HG03045 (cell line): ENCODE measurements at regions not wholly inside any gene's neighbourhood (a gene's known extent, or its start where the extent isn't known, plus 50 kb on each side); places are given as distances from the start of the nearest gene placed in this dataset.

Source experiments
- ATAC-seq: cut with Tn5 transposase; IDR thresholded peaks from one replicate; pipeline ENCODE4 v1.9.1; 2021; ENCODE audit warnings: mild to moderate bottlenecking, moderate library complexity; ENCODE audit not compliant: unreplicated experiment

DNA sequence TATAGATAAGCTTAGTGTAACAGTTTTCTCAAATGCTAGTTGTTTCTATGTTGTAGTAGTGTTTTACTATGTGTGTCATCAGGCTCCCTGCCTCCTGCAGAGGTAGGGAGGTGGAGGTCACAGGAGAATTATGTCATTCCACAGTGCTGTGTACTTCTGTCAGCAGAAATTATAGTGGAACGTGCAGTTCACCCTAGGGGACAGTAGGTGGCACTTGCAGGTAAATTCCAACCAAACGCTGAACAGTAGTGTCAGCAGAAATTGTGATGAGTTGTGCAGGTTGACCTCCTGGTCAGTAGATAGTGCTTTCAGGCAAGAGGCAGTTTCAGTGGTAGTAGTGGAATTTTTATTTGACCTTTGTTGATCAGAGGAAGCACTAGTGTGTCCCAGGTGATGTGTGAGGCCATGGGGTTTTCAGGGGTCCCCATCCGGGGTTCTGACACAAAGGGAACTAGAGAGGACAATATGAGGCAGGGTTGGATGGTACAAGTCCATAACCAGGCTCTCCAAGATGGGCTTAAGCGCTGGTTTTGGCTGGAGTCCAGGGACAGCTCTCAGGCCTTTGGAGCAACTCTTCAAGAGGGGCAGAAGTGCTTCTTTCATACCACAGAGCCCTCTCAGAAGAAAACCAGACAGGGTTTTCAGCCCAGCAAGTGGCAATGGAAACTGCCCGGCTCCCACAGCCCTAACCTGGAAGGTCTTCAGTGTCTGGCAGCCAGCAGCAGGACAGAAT is 402.9 kb downstream of the CYLC2 start:
- ATAC-seq, result peak; percentile 92

DNA sequence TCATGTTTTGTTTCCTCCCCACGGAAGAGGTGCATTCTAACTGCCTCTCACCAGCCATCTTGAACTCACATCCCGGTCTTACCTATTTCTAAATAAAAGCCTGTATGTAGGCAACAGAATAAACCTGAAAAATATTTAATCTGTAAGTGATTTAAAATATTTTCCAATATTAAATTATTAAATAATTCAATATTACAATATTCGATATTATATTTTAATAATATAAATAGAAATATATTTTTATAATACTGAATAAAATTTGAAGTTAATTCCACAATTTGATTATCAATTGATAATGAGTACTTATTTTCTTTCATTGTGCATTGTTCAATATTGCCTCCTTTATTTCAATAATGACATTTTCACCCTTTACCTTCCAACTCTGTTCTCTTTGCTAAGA is 404.4 kb downstream of the CYLC2 start:
- no peak for ATAC-seq

DNA sequence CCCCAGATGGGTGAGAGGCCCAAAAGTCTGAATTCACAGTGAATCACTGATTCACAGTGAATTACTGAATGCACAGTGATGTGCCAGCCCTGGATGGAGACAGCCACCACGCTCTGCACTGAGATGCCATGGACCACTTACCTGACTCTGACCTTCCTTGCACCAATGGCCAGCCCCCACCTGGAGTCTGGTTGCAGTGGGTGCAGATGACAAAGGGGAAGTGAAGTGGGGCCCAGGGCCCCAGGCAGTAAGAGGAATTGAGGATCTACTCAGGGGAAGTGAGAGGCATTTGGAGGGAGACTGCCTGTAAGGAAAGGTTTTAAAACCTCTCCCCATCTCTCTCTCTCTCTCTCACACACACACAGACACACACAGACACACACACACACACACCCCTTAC is 412.1 kb downstream of the CYLC2 start:
- no peak for ATAC-seq

DNA sequence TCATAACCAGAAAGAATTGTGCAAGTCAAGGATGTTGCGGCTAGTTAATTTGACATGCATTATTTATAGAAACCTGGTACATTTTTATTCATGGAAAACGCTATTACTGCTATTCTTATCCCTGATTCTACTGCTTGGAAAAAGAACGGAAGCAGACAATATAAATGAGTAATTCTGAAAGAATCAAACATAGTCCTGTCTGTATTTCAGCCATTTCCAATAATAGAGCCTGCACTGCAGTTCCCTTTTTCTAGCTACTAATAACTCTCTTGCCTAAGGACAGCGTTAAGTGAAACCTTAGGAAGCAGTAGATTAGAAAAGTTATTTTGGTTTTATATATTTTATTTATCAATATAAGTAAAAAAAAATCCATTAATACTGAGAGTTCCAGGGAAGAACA is 414.9 kb downstream of the CYLC2 start:
- no peak for ATAC-seq

DNA sequence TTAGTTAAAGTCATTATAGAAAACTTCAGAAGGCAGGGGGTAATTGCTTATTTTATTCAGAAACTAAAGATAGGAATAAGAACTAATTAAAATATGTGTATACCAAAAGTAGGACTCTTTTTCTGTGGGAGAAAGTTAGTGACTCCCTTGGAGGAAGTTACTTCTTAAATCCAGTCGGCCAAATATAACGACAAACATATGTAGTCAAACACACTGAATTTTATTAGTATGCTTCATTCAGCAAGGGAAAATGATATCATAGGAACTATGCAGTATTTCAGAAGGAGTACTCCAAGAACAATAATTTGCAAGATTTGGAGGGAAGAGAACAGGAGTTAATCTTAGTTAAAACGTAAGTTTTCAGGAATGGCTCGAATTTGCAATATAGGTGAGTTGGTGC is 432.6 kb downstream of the CYLC2 start:
- no peak for ATAC-seq

DNA sequence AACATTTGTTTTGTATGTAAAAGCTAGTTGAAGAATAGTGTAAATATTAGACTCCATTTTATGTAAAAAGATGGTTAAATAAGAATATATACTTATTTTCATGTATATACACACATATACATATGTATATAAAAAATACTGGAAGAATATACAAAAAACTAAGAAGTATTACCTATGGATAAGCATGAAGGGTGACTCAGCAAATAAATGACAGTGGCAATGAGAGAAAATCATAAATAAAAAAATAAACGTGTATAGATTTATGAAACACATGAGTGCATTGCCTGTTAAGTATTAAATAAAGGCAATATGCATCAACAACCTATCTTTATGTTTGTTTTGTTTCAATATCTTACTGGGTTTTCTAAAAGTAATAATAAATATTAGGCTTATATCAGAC is 435.3 kb downstream of the CYLC2 start:
- ATAC-seq, result no peak

DNA sequence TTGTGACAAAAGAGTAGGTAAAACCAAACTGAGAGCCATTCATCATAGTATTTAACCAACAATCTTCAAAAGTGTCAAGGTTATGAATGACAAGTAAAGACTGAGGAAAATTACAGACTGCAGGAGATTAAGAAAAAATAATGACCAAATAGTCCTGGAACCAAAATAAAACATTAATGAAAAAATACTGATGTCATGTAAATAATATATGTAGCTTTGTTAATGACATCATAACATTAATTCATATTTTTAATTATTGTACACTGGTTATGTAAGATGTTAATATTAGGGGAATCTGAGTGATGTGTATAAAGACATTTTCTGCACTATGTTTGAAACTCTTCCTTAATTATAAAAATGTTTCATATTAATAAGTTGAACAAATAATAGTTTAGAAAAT is 436.7 kb downstream of the CYLC2 start:
- ATAC-seq, result no peak

DNA sequence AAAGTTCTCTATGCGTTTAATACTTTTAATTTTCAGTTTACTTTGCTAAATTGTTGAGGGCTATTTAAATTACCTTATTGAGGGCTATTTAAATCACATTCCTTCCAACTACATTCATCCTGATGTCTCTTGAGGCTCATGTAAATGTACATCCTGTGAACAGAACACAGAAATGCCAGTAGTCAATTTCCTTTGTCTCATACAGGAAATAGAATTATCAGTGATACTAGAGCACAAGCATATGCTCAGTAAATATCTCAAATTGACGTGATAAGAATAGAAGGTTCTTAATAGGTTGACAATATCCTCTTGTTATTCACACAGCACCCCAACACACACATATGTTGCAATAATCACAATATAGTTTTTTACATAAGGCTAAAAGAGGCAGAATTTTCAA is 449.0 kb downstream of the CYLC2 start:
- ATAC-seq, result no peak

DNA sequence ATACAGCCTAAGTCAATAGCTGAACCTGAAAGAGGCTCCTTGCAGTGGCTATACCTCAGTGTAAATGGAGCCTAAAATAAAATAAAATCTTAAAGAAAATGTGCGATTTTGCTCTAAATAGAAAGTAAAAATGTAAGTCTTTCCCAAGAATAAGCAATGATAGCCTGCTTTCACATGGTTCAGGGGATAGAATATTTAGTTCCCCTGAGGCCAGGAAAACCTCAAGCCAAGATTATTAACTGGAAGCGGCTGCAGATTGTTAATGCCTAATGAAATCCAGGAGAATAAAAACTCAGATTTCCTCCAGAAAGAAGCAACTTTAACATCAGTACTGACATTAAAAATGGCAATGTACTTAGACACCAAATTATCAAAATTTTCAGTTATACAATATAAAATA is 463.7 kb downstream of the CYLC2 start:
- no peak for ATAC-seq

DNA sequence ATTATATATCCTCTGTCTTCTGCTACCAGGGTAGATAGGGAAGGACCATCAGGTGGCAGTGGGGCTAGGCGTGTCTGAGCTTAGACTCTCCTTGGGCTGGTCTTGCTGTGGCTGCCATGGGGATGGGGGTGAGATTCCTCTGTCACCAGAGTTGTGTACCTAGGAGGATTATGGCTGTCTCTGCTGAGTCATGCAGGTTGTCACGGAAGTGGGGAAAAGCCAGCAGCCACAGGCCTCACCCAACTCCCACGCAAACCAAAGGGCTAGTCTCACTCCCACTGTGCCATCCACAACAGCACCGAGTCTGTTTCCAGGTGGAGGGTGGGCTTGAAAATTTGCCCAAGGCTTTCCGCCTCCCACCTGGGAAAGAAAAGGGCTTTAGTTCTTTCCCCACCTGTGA is 476.1 kb downstream of the CYLC2 start:
- no peak for ATAC-seq

DNA sequence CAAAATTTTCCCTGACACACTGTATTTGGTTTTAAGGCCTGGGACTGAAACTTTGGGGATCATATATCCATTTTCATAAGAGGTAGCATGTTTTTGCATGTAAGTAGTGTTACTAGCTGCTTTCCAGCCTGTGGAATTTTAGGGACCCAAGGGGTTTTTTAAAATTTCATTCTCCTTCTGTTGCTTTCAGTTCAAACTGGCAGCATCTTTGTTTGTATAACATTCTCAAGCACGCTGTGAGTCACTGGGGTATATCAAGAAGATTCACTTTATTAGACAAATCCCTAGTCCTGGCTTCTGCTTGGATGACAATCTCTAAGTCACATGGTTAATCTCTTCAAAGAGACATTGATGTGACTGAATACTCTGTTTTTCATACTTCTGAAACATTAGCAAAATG is 479.0 kb downstream of the CYLC2 start:
- ATAC-seq, result no peak

DNA sequence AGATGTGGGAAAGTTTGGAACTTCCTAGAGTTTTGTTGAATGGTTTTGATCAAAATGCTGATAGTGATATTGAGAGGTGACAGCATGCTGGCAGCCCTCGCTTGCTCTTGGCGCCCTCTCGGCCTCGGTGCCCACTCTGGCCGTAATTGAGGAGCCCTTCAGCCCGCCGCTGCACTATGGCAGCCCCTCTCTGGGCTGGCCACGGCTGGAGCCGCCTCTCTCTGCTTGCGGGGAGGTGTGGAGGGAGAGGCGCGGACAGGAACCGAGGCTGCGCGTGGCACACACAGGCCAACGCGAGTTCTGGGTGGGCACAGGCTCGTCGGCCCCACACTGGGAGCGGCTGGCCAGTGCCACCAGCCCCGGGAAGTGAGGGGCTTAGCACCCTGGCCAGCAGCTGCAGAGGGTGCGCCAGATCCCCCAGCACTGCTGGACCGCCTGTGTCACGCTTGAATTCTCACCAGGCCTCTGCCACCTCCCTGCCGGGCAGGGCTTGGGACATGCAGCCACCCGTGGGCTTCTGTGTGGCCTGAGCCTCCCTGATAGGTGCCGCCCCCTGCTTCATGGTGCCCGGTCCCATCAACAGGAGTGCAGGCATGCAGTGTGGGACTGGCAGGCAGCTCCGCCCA is 488.5 kb downstream of the CYLC2 start:
- no peak for ATAC-seq

DNA sequence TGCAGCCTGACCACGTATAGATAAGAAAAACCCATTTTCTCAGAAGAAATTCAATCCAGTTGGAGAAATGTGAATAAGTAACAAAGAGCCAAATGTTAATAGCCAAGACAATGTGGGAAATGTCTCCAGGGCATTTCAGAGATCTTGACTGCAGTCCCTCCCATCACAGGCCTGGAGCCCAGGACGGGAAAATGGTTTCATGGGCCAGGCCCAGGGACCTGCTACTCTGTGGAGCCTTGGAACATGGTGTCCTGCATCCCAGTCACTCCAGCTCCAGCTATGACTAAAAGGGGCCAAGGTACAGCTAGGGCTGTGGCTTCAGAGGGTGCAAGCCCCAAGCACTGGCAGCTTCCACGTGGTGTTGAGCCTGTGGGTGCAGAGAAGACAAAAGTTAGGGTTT is 490.0 kb downstream of the CYLC2 start:
- no peak for ATAC-seq

DNA sequence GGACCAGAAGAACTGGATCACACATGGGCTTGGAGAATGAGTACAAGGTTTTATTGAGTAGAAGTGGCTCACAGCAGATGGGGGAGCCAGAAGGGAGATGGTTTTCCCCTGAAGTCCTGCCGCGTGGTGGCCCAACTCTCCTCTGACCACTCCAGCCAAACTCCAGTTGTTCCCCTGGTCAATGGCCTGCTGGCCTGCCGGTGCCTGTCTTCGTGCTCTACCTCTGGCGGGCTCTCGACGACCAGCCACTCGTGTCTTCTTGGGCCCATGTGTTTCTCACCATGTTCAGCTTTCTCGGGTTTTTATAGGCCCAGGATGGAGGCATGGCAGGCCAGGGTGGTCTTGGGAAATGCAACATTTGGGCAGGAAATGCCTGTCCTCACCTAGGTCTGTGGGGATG is 519.6 kb downstream of the CYLC2 start:
- ATAC-seq, result no peak

DNA sequence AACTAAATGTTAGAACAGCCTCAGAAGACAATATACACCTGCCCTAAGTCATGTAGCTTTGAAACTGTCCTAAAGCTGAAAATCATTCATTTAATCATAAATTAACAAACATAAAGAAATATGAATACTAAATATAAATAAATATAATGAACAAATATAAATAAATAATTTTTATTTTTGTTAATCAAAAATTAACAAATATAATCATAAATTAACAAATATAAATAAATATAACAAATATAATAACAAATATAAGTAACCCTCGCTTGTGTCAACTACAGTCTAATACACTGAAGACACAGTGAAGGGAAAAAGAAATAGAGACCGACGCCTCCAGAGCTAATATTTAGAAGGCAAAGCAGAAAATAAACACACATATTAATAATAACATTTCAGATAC is 527.3 kb downstream of the CYLC2 start:
- no peak for ATAC-seq

DNA sequence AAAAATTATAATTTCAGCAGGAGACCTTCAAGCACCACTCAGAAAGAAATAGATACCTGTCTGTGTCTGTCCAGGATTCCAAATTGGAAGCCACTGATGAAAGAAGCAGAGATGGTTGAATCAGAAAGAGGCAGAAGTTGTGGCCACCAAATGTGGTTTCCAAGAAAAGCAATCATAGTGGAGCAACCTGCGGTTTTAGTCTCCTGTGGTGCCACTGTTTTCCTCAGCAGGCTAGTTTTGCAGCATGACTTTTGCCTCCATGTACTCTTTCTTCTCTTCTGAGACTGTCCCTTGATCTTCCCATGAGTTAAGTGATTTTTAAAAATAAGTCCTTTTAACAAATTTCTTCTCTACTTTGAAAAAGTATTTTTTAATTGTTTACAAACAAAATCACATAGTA is 535.8 kb downstream of the CYLC2 start:
- no peak for ATAC-seq

DNA sequence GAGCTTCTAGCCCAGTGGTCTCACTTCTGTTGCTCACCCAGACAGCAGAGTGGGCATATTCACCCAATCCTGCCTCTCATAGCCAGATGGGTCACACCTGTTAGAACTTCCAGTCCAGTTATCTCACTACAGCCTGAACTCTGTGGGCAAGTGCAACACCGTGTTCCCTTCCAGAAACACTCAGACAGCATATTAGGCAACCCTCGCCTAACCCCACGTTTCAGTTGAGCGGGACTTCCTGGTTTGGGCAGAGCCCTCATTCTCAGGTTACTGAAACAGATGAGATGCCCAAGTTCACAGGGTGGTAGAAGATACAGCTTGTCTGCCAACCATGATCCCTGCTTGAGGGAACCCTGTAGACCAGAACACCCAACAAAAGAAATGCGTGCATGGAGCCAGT is 538.2 kb downstream of the CYLC2 start:
- no peak for ATAC-seq

DNA sequence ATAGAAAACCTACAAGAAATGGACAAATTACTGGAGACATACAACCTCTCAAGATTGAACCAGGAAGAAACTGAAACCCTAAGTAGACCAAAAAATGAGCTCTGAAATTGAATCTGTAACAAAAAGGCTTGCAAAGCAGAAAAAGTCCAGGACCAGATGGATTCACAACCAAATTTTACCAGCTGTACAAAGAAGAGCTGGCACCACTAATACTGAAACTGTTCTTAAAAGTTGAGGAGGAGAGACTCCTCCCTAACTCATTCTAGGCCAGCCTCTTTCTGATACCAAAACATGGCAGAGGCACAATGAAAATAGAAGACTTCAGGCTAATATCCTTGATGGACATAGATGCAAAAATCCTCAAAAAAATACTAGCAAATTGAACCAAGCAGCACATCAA is 542.3 kb downstream of the CYLC2 start:
- ATAC-seq, result no peak

DNA sequence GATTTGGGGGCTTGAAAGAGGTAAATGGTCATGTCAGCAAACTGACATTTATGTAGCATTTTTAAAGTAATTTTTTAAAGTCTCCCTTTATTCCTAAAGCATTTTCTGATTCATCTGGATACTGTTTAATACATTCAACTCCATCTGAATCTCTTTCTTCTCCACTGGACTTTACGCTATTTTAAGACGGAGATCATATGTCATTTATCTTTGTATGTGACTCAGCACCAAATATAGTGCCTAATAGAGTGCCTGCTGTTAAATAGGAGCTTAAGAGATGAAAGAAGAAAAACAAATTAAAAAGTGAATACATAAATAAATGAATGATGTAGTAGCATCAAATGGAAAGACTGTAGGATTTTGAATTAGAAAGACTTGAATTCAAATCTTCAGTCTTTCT is 548.8 kb upstream of the SMC2 start:
- no peak for ATAC-seq

DNA sequence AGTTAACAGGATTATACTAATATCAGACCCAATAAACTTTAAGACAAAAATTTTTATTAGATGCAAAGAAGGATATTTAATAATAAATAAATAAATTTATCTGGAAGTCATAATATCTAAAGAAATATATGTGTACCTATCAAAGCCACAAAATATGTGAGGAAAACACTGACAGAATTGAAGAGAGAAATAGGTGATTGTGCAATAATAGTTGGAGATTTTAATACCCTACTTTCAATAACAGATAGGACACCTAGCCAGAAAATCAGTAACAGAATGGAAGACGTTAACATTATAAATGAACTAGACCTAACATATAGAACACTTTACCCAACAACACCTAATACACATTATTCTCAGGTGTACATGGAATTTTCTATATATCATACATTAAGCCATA is 541.4 kb upstream of the SMC2 start:
- no peak for ATAC-seq

DNA sequence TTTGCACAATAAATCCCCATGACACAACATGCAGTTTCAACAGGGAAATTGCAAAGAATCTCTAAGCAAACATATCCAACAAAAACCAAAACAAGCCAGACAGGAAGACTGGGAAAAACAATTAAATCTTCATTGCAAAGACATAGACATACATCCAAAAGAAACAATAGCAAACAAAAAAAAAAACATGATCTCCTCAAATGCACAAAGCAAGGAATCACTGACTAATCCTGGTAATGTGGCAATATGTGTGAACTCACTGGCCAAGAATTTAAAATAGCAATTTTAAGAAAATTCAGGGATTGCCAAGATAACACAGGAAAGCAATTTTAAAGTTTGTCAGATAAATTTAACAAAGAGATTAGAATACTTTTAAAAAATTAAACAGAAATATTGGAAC is 520.1 kb upstream of the SMC2 start:
- ATAC-seq, result no peak

DNA sequence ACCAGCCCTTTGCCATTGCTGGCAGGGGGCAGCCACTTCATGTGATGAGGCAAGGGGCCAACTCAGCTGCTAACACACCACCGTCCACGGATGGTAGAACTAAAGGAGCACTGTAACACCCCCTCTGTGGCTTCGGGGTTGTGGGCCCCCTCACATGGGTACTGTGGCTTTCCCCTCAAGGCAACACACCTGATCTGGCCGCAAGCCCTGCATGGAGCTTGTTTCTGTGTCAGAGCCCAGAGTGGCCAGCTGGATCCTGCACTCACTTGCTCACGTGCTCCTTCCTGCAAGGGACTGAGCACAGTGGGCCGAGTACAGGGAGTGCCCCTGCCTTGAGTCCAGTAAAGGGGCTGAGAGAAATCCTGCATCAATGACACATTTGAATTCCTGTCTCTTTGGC is 507.4 kb upstream of the SMC2 start:
- ATAC-seq, result no peak

DNA sequence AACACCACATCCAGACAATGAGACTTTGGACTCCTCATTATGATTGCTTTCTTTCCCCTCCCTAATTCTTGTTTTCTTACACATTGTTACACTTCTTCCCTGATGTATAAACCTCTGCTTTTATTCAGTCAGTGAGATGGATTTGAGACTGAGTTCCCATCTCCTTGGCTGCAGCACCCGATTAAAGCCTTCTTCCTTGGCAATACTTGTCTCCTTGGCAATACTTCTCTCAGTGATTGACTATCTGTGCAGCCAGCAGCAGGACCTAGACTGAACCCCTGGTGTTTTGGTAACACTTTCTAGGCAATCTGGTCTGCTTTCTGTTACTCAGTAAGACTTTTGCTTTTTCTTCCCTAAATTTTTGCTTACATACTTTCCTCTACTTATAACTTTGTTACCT is 492.8 kb upstream of the SMC2 start:
- no peak for ATAC-seq
